IMR-90 (cell line): ENCODE measurements at regions not wholly inside any gene's neighbourhood (a gene's known extent, or its start where the extent isn't known, plus 50 kb on each side); places are given as distances from the start of the nearest gene placed in this dataset.
A peak's percentile ranks its signal among the peaks of the same experiment; 100 is the strongest.

ENCODE experiments used
- ATAC-seq: fragments of 200-7000 bp; cut with Tn5 transposase; 2 replicates; pipeline ENCODE4 v1.9.1; 2020; ENCODE audit warnings: low read depth, mild to moderate bottlenecking, moderate library complexity
- BruUV-seq: library from RNA; stranded (reverse); fragments of 400-500 nt; replicated peaks from 2 replicates; lab custom pipeline; 2021; lab: Mats Ljungman, UMichigan
- CTCF ChIA-PET: fragments of 300-600 bp; formaldehyde crosslinking; extraction: SDS; loops from one replicate; lab custom pipeline; 2021; ENCODE audit warnings: antibody characterized with exemption; lab: Yijun Ruan, JAX
- POLR2A ChIA-PET: fragments of 300-600 bp; sonication (Branson Sonifier 250); formaldehyde crosslinking; loops from one replicate; lab custom pipeline; 2022; ENCODE audit warnings: antibody characterized with exemption; ENCODE audit not compliant: unreplicated experiment; lab: Charles Lee
- DNase-seq: peaks from one replicate; pipeline ENCODE4 v3.0.0; 2013
- H2AFZ ChIP-seq: replicated peaks from 2 replicates; pipeline ENCODE3; 2013; ENCODE audit warnings: low read length, mild to moderate bottlenecking; ENCODE audit not compliant: poor library complexity
- H2AK5ac ChIP-seq: 2 replicates; pipeline ENCODE4 v1.6.1; 2013; ENCODE audit warnings: low read depth, low read length, inconsistent platforms
- H2AK9ac ChIP-seq: replicated peaks from 2 replicates; pipeline ENCODE3; 2013; ENCODE audit warnings: mild to moderate bottlenecking, low read depth, low read length, moderate library complexity; ENCODE audit not compliant: poor library complexity
- H2BK120ac ChIP-seq: 2 replicates; pipeline ENCODE4 v1.6.1; 2013; ENCODE audit warnings: low read depth, low read length, inconsistent platforms
- H2BK15ac ChIP-seq: 3 replicates; pipeline ENCODE4 v1.6.1; 2013; ENCODE audit warnings: low read depth, low read length, inconsistent platforms
- H2BK20ac ChIP-seq: 2 replicates; pipeline ENCODE4 v1.6.1; 2013; ENCODE audit warnings: low read depth, mild to moderate bottlenecking, inconsistent platforms, low read length, moderate library complexity
- H2BK5ac ChIP-seq: 2 replicates; pipeline ENCODE4 v1.6.1; 2013; ENCODE audit warnings: mild to moderate bottlenecking, low read depth, low read length, inconsistent platforms; ENCODE audit not compliant: poor library complexity, severe bottlenecking
- H3K14ac ChIP-seq: replicated peaks from 2 replicates; pipeline ENCODE4 v1.6.1; 2013; ENCODE audit warnings: low read depth, low read length, inconsistent platforms
- H3K18ac ChIP-seq: 2 replicates; pipeline ENCODE4 v1.6.1; 2013; ENCODE audit warnings: low read depth, low read length, control low read depth
- H3K23ac ChIP-seq: 2 replicates; pipeline ENCODE4 v1.6.1; 2013; ENCODE audit warnings: low read depth, low read length, inconsistent platforms
- H3K27ac ChIP-seq: 2 replicates; pipeline ENCODE4 v1.5.1; 2013; ENCODE audit warnings: mild to moderate bottlenecking, control low read depth, low read length; ENCODE audit not compliant: insufficient read depth
- H3K27me3 ChIP-seq: 2 replicates; pipeline ENCODE4 v1.6.1; 2013; ENCODE audit warnings: low read length; ENCODE audit not compliant: control insufficient read depth, insufficient read depth
- H3K36me3 ChIP-seq: 2 replicates; pipeline ENCODE4 v1.6.1; 2013; ENCODE audit warnings: low read length, mixed read lengths; ENCODE audit not compliant: control insufficient read depth, insufficient read depth
- H3K4ac ChIP-seq: 2 replicates; pipeline ENCODE4 v1.6.1; 2013; ENCODE audit warnings: low read depth, low read length, inconsistent platforms
- H3K4me1 ChIP-seq: 2 replicates; pipeline ENCODE4 v1.6.1; 2013; ENCODE audit warnings: low read length, mixed read lengths; ENCODE audit not compliant: control insufficient read depth, insufficient read depth
- H3K4me2 ChIP-seq: 2 replicates; pipeline ENCODE4 v1.6.1; 2013; ENCODE audit warnings: low read depth, mild to moderate bottlenecking, control low read depth, low read length, moderate library complexity
- H3K4me3 ChIP-seq: 2 replicates; pipeline ENCODE4 v1.5.1; 2013; ENCODE audit warnings: low read depth, mild to moderate bottlenecking, control low read depth, low read length, moderate library complexity; ENCODE audit not compliant: insufficient read depth
- H3K56ac ChIP-seq: 2 replicates; pipeline ENCODE4 v1.6.1; 2013; ENCODE audit warnings: low read length, inconsistent platforms; ENCODE audit not compliant: insufficient read depth; ENCODE audit errors: extremely low read depth
- H3K79me1 ChIP-seq, 2 experiments: 2 replicates each; pipeline ENCODE4 v1.6.1; 2013; ENCODE audit warnings: low read length in 2 of 2, inconsistent platforms in 1 of 2, low read depth in 1 of 2
- H3K9ac ChIP-seq: 2 replicates; pipeline ENCODE4 v1.6.1; 2013; ENCODE audit warnings: low read depth, low read length, control low read depth
- H3K9me1 ChIP-seq: 2 replicates; pipeline ENCODE4 v1.6.1; 2013; ENCODE audit warnings: low read length, inconsistent platforms; ENCODE audit not compliant: insufficient read depth
- H3K9me3 ChIP-seq: 2 replicates; pipeline ENCODE4 v1.6.1; 2013; ENCODE audit warnings: low read length; ENCODE audit not compliant: control insufficient read depth, insufficient read depth
- H4K20me1 ChIP-seq: 2 replicates; pipeline ENCODE4 v1.6.1; 2013; ENCODE audit warnings: low read length, inconsistent platforms; ENCODE audit not compliant: insufficient read depth
- H4K5ac ChIP-seq: 2 replicates; pipeline ENCODE4 v1.6.1; 2013; ENCODE audit warnings: mild to moderate bottlenecking, low read depth, low read length, control low read depth
- H4K8ac ChIP-seq, 2 experiments: 2 replicates each; pipeline ENCODE4 v1.6.1; 2013; ENCODE audit warnings: low read depth in 2 of 2, low read length in 2 of 2, control low read depth in 1 of 2, inconsistent platforms in 1 of 2
- H4K91ac ChIP-seq: 2 replicates; pipeline ENCODE4 v1.6.1; 2013; ENCODE audit warnings: low read depth, low read length, inconsistent platforms; ENCODE audit not compliant: insufficient read depth
- BHLHE40 ChIP-seq: fragments of 150-350 bp; IDR thresholded peaks from 2 replicates; pipeline ENCODE4 v1.6.1; 2016; ENCODE audit warnings: mild to moderate bottlenecking, low read depth, low read length
- CEBPB ChIP-seq: IDR thresholded peaks from 2 replicates; pipeline ENCODE4 v1.6.1; 2012; ENCODE audit warnings: low read depth, low read length, improper control_type of control experiment
- CHD1 ChIP-seq: IDR thresholded peaks from 2 replicates; pipeline ENCODE4 v1.6.1; 2012; ENCODE audit warnings: low read depth, low read length, improper control_type of control experiment
- CTCF ChIP-seq: conservative IDR thresholded peaks from 2 replicates; pipeline ENCODE4 v1.5.1; 2012; ENCODE audit warnings: mild to moderate bottlenecking, low read depth, low read length, improper control_type of control experiment
- FOS ChIP-seq: fragments of 150-350 bp; IDR thresholded peaks from 2 replicates; pipeline ENCODE4 v1.6.1; 2016; ENCODE audit warnings: low read depth, low read length
- MAFK ChIP-seq: IDR thresholded peaks from 2 replicates; pipeline ENCODE4 v1.6.1; 2012; ENCODE audit warnings: low read depth, low read length, improper control_type of control experiment
- MAZ ChIP-seq: IDR thresholded peaks from 2 replicates; pipeline ENCODE4 v1.6.1; 2012; ENCODE audit warnings: low read depth, mild to moderate bottlenecking, low read length, improper control_type of control experiment, moderate library complexity, borderline replicate concordance
- MXI1 ChIP-seq: IDR thresholded peaks from 2 replicates; pipeline ENCODE4 v1.6.1; 2012; ENCODE audit warnings: low read depth, mild to moderate bottlenecking, low read length, moderate library complexity, borderline replicate concordance
- NFE2L2 ChIP-seq: fragments of 150-350 bp; IDR thresholded peaks from 2 replicates; pipeline ENCODE4 v1.6.1; 2016; ENCODE audit warnings: low read depth, mild to moderate bottlenecking, low read length
- POLR2A ChIP-seq: IDR thresholded peaks from 2 replicates; pipeline ENCODE4 v1.6.1; 2012; ENCODE audit warnings: mild to moderate bottlenecking, low read depth, low read length
- RAD21 ChIP-seq: IDR thresholded peaks from 2 replicates; pipeline ENCODE4 v1.6.1; 2012; ENCODE audit warnings: low read length, improper control_type of control experiment
- RCOR1 ChIP-seq: IDR thresholded peaks from 2 replicates; pipeline ENCODE4 v1.6.1; 2012; ENCODE audit warnings: mild to moderate bottlenecking, low read length, improper control_type of control experiment; ENCODE audit not compliant: insufficient replicate concordance
- SMC3 ChIP-seq: fragments of 150-350 bp; IDR thresholded peaks from 2 replicates; pipeline ENCODE4 v1.6.1; 2016; ENCODE audit warnings: low read depth, mild to moderate bottlenecking, antibody characterized with exemption, low read length, moderate library complexity
- WGBS, 2 experiments: methylation state at CpG; one replicate each; pipeline versions ENCODE4 v1.1.5 to v1.1.7; 2013; ENCODE audit warnings: missing lambda C conversion rate in 2 of 2; ENCODE audit not compliant: insufficient read length in 1 of 2; ENCODE audit errors: extremely low coverage in 2 of 2; 5-methylcytosine and 5-hydroxymethylcytosine counted together
- dilution Hi-C: fragments of 300-500 bp; cut with HindIII; formaldehyde crosslinking; loops from one replicate; pipeline ENCODE4 v1.14.3; 2018; ENCODE audit warnings: low sequenced_read_pairs; ENCODE audit not compliant: unreplicated experiment
- in situ Hi-C: fragments of 300-500 bp; cut with MboI; formaldehyde crosslinking; loops from 3 replicates; pipeline ENCODE4 v1.14.3; 2019; ENCODE audit warnings: low sequenced_read_pairs, inconsistent platforms, mixed read lengths
- intact Hi-C: fragments of 100-400 bp; cut with micrococcal nuclease; formaldehyde crosslinking; loops from 2 replicates; pipeline ENCODE4 v1.10.0; 2022
- TF ChIP-seq, protein P1 (sequence below): fragments of 150-350 bp; IDR thresholded peaks from 2 replicates; pipeline ENCODE4 v1.6.1; 2017; ENCODE audit warnings: mild to moderate bottlenecking, antibody characterized with exemption, low read length, low read depth
- TF ChIP-seq, protein P2 (sequence below): fragments of 150-350 bp; IDR thresholded peaks from 2 replicates; pipeline ENCODE4 v1.6.1; 2016; ENCODE audit warnings: low read depth, mild to moderate bottlenecking, low read length, moderate library complexity, borderline replicate concordance

- BruUV-seq, result no TSS peak
- Histone ChIP-seq H3K9me1 (no peaks in the 10 kb centered on the region), H3K4me1 (no peaks in the 10 kb centered on the region), H2BK20ac (no peak overlapping the region), H3K27ac (no peak overlapping the region), H2AK5ac (no peak overlapping the region), H4K5ac (no peak overlapping the region), H3K9ac (no peak overlapping the region), H3K4ac (no peak overlapping the region), H3K14ac (no peak overlapping the region), H4K8ac (no peak overlapping the region), H2AFZ (no peak overlapping the region), H3K4me2 (no peak overlapping the region), H3K4me3 (no peak overlapping the region), H3K36me3 (no peaks in the 10 kb centered on the region), H3K9me3 (no peaks in the 10 kb centered on the region), H2AK9ac (no peak overlapping the region), H3K23ac (no peak overlapping the region), H2BK120ac (no peak overlapping the region), H4K20me1 (no peaks in the 10 kb centered on the region), H3K79me1 (no peaks in the 10 kb centered on the region), H3K56ac (no peak overlapping the region), H3K18ac (no peak overlapping the region), H2BK15ac (no peak overlapping the region), H4K91ac (no peak overlapping the region), H3K27me3 (no peaks in the 10 kb centered on the region), H2BK5ac (no peak overlapping the region)
- in situ Hi-C loops, result no loop called here
- CTCF ChIA-PET, result no interaction called here
- ATAC-seq, result no peak
- DNase-seq, result peak; percentile 33
- POLR2A ChIA-PET, result no interaction called here
- dilution Hi-C loops, result no loop called here
- TF ChIP-seq BHLHE40, result no peak
- no peak for TF ChIP-seq SMC3
- no peak for TF ChIP-seq MAZ
- TF ChIP-seq CHD1, result no peak
- TF ChIP-seq POLR2A, result no peak
- no peak for TF ChIP-seq MAFK
- TF ChIP-seq, protein P1, sequence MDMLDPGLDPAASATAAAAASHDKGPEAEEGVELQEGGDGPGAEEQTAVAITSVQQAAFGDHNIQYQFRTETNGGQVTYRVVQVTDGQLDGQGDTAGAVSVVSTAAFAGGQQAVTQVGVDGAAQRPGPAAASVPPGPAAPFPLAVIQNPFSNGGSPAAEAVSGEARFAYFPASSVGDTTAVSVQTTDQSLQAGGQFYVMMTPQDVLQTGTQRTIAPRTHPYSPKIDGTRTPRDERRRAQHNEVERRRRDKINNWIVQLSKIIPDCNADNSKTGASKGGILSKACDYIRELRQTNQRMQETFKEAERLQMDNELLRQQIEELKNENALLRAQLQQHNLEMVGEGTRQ, result no peak
- TF ChIP-seq CTCF, result no peak
- TF ChIP-seq MXI1, result no peak
- TF ChIP-seq NFE2L2, result no peak
- TF ChIP-seq CEBPB, result no peak
- no peak for TF ChIP-seq RCOR1
- no peak for TF ChIP-seq FOS
- TF ChIP-seq, protein P2, sequence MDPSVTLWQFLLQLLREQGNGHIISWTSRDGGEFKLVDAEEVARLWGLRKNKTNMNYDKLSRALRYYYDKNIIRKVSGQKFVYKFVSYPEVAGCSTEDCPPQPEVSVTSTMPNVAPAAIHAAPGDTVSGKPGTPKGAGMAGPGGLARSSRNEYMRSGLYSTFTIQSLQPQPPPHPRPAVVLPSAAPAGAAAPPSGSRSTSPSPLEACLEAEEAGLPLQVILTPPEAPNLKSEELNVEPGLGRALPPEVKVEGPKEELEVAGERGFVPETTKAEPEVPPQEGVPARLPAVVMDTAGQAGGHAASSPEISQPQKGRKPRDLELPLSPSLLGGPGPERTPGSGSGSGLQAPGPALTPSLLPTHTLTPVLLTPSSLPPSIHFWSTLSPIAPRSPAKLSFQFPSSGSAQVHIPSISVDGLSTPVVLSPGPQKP, result no peak
- TF ChIP-seq RAD21, result no peak
- no CpG with 5 or more reads among the region's 1 CpG for WGBS, 2 experiments
- intact Hi-C loops, result no loop called here
These were observed 156.4 kb downstream of the FAM174A start for GRCh38 chr5:100691548-100691947.
